ENCODE measurements at regions not wholly inside any gene's neighbourhood (a gene's known extent, or its start where the extent isn't known, plus 50 kb on each side); places are given as distances from the start of the nearest gene placed in this dataset.
A peak's percentile ranks its signal among the peaks of the same experiment; 100 is the strongest.

- DNase-seq = no peak
These were observed 457.2 kb upstream of the MEX3C start for GRCh38 chr18:51654488-51655326.

GRCh38 chr18:51655327-51655698 lies 457.8 kb upstream of the MEX3C start:
- no peak for DNase-seq

GRCh38 chr18:51656249-51656648 lies 458.8 kb upstream of the MEX3C start:
- DNase-seq = no peak

GRCh38 chr18:51658436-51658835 lies 461.0 kb upstream of the MEX3C start:
- no peak for DNase-seq

- no peak for DNase-seq
These were observed 462.3 kb upstream of the MEX3C start for GRCh38 chr18:51659781-51660180.

GRCh38 chr18:51660188-51660715 lies 462.8 kb upstream of the MEX3C start:
- no peak for DNase-seq

GRCh38 chr18:51664236-51664635 lies 466.8 kb upstream of the MEX3C start:
- DNase-seq = no peak

GRCh38 chr18:51666763-51667191 lies 469.3 kb upstream of the MEX3C start:
- DNase-seq = no peak

GRCh38 chr18:51668101-51668500 lies 470.6 kb upstream of the MEX3C start:
- peak in 1 of 2 donors; percentile 6 for DNase-seq

- DNase-seq = no peak
These were observed 471.1 kb upstream of the MEX3C start for GRCh38 chr18:51668607-51669006.

- DNase-seq = no peak
These were observed 489.1 kb upstream of the MEX3C start for GRCh38 chr18:51686590-51686989.

GRCh38 chr18:51687845-51688585 lies 490.5 kb upstream of the MEX3C start:
- DNase-seq = no peak

GRCh38 chr18:51692612-51693011 lies 495.1 kb upstream of the MEX3C start:
- DNase-seq = no peak

GRCh38 chr18:51711298-51711889 lies 513.9 kb upstream of the MEX3C start:
- no peak for DNase-seq

GRCh38 chr18:51712821-51713220 lies 515.3 kb upstream of the MEX3C start:
- no peak for DNase-seq

GRCh38 chr18:51716277-51716676 lies 518.8 kb upstream of the MEX3C start:
- no peak for DNase-seq

GRCh38 chr18:51721388-51721787 lies 523.9 kb upstream of the MEX3C start:
- DNase-seq = no peak

GRCh38 chr18:51721996-51722395 lies 524.5 kb upstream of the MEX3C start:
- no peak for DNase-seq

- no peak for DNase-seq
These were observed 527.6 kb upstream of the MEX3C start for GRCh38 chr18:51724790-51725721.

GRCh38 chr18:51726614-51727013 lies 529.1 kb upstream of the MEX3C start:
- no peak for DNase-seq

GRCh38 chr18:51727780-51728179 lies 530.3 kb upstream of the MEX3C start:
- no peak for DNase-seq

- no peak for DNase-seq
These were observed 533.6 kb upstream of the MEX3C start for GRCh38 chr18:51731070-51731469.

Measured in CD4-positive, alpha-beta T cell treated with Interleukin-1 beta for 1 hour (primary cell).